CD1c-positive myeloid dendritic cell (primary cell): ENCODE measurements at regions not wholly inside any gene's neighbourhood (a gene's known extent, or its start where the extent isn't known, plus 50 kb on each side); places are given as distances from the start of the nearest gene placed in this dataset.

Experiments
- DNase-seq: peaks from one replicate; pipeline ENCODE4 v3.0.0-alpha.2; 2016; ENCODE audit errors: extremely low spot score

DNA sequence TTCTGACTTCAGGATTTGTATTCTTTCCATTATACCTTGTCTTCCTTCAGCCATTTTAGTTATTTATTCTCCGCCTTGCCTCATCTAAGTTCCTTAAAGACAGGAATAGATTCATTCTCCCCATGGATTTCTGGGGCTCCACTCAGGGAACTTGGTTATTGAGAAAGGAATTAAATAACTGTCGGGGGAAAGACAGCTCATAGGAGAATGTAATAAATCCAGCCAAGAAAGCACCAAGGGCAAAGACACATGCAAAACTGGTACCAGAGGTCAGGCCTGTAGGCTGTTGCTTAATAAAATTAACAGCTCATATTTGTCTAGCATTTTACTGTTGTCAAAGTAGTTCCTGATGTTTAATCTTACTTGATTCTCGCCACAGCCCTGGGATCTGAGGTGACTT, 357.2 kb downstream of the TMEM38B start:
- no peak for DNase-seq

DNA sequence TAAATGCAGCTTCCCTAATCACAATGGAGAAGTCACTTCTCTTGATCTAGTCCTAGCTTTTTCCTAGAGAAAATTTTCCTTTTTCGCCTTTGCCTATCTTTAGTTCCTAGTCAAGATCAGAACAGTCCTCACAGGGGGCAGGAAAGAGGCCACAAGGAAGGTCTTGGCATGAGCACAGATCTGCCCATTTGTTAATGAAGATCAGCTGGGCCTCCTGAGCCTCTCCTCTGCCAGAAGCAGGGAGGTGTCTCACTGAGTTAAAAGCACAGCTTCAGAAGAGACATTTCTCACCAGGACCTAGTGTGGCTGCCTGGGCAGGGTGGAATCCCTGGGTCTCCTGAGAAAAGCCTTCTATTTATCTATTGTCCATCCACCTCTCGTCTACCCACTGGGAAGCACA, 357.8 kb downstream of the TMEM38B start:
- DNase-seq, result no peak

DNA sequence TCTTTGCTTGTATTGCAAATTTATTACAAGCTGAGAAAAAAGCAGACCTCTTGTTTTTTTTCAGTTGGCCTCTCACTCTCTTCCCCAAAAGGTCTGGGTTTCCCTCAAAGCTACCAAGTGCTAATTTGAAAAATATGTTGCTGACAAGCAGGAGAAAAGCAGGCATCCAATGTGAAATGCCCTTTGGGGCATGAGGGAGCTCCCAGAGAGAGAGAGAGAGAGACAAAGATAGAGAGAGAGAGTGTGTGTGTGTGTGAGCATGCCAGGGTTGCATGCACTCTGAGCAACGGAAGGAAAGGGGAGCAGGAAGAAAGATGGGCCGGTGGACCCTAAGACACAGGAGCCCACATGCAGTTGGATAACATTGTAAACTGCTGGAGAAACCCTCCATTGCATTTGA, 358.4 kb downstream of the TMEM38B start:
- DNase-seq, result no peak

DNA sequence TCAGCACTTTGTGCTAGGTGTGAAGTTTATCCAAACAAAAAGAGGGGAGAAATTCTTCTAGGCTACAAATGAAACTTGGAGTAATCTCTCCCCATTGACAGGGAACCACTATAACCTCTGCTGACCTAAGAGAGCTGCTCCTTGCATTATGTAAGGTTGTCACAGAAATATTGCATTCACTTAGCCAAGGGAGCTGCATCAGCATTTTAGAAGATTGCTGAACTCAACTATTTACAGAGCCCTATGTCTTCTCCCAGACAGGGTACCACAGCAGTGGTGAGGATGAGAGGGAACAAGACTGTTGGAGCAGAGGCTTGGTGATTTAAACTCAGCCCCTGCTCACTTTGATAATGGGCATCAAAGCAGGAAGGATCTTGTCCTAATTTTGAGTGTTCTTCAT, 362.0 kb downstream of the TMEM38B start:
- no peak for DNase-seq

- no peak for DNase-seq
Observed at GRCh38 chr9:106058460-106058859, 364.1 kb downstream of the TMEM38B start.

- DNase-seq, result no peak
Observed at GRCh38 chr9:106059886-106060285, 365.5 kb downstream of the TMEM38B start.

DNA sequence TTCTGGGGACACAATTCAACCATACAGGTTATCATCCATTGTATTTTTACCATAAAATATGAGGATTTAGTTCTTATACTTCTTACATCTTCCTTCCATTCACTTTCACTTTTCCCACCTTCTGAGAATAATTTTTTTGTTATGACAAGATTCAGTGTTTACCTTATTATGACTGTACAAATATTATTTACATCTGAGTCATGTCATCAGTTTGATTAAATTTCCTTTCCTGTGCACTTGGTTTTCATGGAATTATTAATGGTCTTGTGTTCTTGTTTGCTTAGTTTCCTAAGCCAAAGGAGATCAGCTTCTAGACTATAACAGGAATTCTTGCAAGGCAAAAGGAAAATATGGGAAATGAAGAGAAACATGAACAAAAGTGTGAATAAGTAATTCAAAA, 366.5 kb downstream of the TMEM38B start:
- no peak for DNase-seq

- no peak for DNase-seq
Observed at GRCh38 chr9:106062250-106062649, 367.9 kb downstream of the TMEM38B start.

DNA sequence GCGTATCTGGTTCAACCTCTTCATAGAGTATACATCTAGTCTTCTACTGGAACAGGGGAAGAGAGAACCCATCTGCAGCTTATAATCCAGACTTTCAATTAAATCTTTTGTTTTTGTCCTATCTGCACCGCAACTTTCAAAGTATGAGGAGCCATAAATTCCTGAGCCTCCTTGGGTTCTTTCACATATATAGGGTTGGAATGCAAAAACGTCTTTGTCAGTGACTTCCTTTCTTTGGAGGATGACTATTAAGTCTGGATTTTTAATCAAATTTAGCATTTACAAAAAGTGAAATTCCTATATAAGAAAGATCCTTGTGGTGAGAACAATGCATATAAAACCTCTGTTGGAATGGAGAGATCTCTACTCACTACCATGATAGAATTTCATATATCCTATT, 370.8 kb downstream of the TMEM38B start:
- no peak for DNase-seq

DNA sequence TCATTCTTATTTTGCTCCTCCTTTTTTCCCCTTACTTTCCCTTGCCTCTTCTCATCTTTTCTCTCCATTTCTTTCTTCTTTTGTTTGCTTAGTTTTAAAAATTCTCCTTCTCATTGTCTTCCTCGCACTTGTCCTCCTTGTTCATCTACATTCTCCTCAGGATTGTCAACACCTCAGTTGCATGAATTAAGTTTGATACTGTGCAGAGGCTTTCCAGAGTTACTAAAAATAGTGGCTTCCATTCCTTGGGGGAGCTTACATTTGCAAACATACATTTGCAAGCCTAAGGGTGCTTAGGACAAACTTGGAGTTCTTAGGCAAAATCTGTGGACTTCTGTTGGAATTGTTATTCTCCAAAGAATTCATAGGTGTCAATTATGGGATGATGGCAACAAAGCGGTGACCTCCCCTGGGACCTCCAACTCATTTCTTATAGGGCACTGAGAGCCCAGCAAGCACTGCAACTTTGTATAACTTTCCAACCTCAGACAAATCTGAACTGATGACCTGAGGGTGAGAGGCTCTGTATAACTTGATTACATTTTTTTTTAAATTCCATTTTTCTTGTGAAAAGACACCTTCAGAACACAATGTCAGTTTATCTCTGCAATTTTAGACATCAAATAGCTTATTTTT, 371.4 kb downstream of the TMEM38B start:
- DNase-seq, result no peak

GRCh38 chr9:106066940-106067524, 372.7 kb downstream of the TMEM38B start:
- DNase-seq, result no peak

DNA sequence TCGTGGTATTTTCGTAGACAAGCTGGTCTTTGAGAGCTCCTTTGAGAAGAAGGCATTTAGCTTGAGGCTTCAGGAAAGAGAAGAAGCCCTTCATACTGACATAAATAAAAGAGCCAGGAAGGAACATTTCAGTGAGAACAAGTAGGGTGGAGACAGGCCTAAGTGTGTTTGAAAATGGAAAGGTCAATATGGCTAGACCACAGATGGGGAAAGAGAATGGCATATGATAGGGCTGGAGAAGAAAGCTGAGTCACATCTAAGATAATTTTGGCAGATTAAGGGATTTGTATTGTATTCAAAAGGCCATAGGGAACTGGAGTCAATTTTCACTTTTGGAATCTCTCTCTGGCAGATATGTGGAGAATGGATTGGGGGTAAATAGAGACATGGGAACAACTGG, 374.9 kb downstream of the TMEM38B start:
- no peak for DNase-seq

DNA sequence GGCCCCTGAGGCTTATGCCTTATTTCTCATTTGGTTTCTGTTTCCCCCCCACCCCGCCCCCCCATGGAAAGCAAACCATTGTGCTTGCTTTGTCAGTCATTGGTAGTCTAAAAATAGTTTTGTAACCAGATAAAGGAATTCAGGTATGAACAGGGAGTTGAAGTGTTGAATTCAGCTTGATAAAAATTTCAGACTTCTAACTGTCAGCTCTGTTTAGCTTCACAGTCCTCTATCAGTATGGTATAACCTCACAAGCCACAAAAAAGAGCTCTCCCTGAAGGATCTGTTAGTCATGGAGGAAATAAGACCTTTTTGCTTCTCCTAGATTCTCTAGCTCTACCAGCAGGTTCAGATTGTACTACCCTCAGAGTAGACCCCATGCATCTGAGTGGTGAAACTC, 378.1 kb downstream of the TMEM38B start:
- DNase-seq, result no peak

GRCh38 chr9:106074006-106074405, 379.7 kb downstream of the TMEM38B start:
- DNase-seq, result no peak

GRCh38 chr9:106075236-106075959, 381.1 kb downstream of the TMEM38B start:
- DNase-seq, result no peak

- no peak for DNase-seq
Observed at GRCh38 chr9:106075960-106076327, 381.6 kb downstream of the TMEM38B start.

DNA sequence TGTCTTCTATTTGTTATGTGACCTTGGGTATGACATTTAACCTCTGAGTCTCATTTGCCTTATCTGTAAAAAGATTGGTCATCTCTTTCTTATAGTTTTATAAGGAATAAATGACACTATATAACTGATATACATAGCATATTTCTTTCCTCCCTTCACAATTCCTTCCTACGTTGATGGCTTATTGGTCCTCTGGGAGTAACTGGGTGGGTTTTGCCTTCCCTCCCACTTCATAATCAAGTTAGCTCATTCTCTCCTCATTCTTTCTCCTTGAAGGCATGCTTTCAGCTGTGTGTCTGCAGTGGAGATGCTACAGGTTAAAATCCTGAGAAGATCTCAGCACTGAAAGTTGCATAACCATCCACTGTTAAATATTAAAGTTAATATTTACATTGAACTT, 382.4 kb downstream of the TMEM38B start:
- no peak for DNase-seq

DNA sequence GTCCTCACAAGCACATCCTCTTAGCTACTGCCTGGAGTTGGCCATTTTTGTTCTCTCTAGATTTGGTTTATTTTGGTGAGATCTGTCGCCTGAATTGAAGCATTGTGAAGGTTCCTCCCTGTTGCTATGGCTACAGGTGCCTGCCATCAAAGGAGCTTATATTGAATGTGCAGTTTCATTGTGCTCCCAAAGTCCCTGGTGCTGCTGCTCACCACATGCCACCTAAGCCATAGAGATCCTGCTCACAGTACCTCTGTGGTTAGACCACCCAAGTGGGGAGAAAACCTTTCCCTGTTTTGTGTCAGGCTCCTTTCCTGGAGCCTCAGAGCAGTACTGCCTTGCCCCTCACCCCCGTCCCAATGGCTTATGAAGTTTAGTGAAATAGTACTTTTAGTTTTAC, 383.4 kb downstream of the TMEM38B start:
- no peak for DNase-seq

DNA sequence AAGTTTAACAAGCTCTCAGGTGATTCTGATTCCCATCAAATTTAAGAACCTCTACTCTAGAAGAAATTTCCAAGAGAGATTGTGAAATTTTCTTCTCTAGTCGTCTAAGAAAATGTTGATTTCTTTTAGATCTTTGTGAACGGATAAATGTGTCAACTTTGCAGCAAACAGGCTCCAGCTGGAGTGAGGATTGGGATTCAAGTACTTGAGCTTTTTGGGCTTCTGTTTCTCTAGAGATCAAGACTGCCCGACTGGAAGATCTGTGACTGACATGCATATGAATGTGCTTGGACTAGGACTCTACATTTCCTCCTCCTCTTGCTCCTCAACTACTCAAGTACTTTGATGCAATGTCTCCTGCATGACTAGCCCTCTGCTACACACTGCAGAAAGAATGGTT, 388.3 kb downstream of the TMEM38B start:
- DNase-seq, result no peak

DNA sequence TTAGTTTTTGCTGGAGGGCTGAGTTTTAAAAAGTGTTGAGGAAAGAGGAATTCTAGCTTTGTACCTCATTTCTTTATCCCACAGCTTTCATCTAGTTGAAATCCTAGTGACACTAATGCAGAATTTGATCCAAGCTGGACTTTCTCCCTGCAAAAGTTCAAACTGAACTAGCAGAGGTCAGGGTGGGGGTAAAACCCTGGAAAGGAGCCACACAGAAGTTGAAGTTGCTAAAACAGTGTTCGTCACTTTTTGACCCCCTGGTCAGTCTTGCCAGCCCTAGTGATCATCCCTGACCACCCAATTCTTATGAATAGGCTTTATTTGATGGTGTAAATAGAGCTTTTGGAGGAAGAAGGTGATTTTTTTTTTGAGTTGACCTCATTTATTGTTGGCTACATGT, 390.4 kb downstream of the TMEM38B start:
- DNase-seq, result no peak

DNA sequence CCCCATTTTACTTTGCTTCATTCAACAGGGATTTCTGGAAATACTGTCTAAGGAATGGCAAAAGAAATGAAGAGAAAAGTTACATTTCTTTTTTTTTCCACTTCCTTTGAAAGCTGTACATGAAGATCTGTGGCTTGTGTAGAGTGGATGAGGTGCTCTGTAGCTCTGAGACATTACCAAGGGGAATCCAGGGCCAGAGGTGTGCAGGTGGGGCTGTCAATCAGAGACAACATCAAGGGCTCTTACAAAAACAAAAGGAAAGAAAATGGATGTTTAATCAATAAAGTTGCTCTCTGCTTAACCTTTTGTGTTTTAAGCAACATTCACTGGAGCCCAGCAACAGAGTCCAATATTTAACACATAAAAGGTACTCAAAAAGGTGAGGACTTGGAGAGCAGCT, 391.1 kb downstream of the TMEM38B start:
- DNase-seq, result no peak

- no peak for DNase-seq
Observed at GRCh38 chr9:106092083-106092482, 397.7 kb downstream of the TMEM38B start.

- DNase-seq, result no peak
Observed at GRCh38 chr9:106102821-106103220, 408.5 kb downstream of the TMEM38B start.

GRCh38 chr9:106104887-106105286, 410.5 kb downstream of the TMEM38B start:
- no peak for DNase-seq
